Endothelial cell of umbilical vein (primary cell): ENCODE measurements at regions not wholly inside any gene's neighbourhood (a gene's known extent, or its start where the extent isn't known, plus 50 kb on each side); places are given as distances from the start of the nearest gene placed in this dataset.

ENCODE experiments used
- BruUV-seq: library from RNA; stranded (reverse); fragments of 400-500 nt; replicated peaks from 2 replicates; lab custom pipeline; 2021; lab: Mats Ljungman, UMichigan
- CTCF ChIA-PET: fragments of 300-600, 350-600 bp; sonication (Branson Sonifier 250); formaldehyde crosslinking; loops from one replicate; lab custom pipeline; 2021; ENCODE audit warnings: antibody characterized with exemption, inconsistent platforms; lab: Charles Lee
- POLR2A ChIA-PET: fragments of 300-600, 350-600 bp; sonication (Branson Sonifier 250); formaldehyde crosslinking; loops from one replicate; lab custom pipeline; 2021; ENCODE audit warnings: antibody characterized with exemption, inconsistent platforms; lab: Charles Lee
- DNase-seq: peaks from one replicate; pipeline ENCODE4 v3.0.0-alpha.2; 2011; ENCODE audit warnings: low read depth, low spot score
- FAIRE-seq: peaks from 2 replicates; lab custom pipeline; 2011; peaks lifted over from hg19 to GRCh38; lab: Jason Lieb, UNC
- H2AFZ ChIP-seq: 2 replicates; pipeline ENCODE4 v1.6.0; 2012; ENCODE audit warnings: low read depth, low read length, control low read depth, inconsistent platforms
- H3K27ac ChIP-seq: 2 replicates; pipeline ENCODE4 v1.5.1; 2011; ENCODE audit warnings: low read depth, mild to moderate bottlenecking, control low read depth, low read length, moderate library complexity; ENCODE audit not compliant: insufficient read depth
- H3K27me3 ChIP-seq, 2 experiments: 2 replicates each; pipeline versions ENCODE4 v1.6.0 to v1.6.1; 2011; ENCODE audit warnings: low read length in 2 of 2, mixed read lengths in 1 of 2; ENCODE audit not compliant: control insufficient read depth in 2 of 2, insufficient read depth in 2 of 2
- H3K36me3 ChIP-seq, 2 experiments: 2 replicates in 1 of 2; 3 replicates in 1 of 2; pipeline ENCODE4 v1.5.1; 2011; ENCODE audit warnings: low read length in 2 of 2, mild to moderate bottlenecking in 1 of 2, moderate library complexity in 1 of 2; ENCODE audit not compliant: control insufficient read depth in 2 of 2, insufficient read depth in 2 of 2; ENCODE audit errors: extremely low read depth in 1 of 2
- H3K4me1 ChIP-seq: 3 replicates; pipeline ENCODE4 v1.5.1; 2011; ENCODE audit warnings: mild to moderate bottlenecking, low read length; ENCODE audit not compliant: control insufficient read depth, insufficient read depth; ENCODE audit errors: extremely low read depth
- H3K4me2 ChIP-seq: 2 replicates; pipeline ENCODE4 v1.6.1; 2011; ENCODE audit warnings: low read length, control low read depth, mixed read lengths; ENCODE audit not compliant: insufficient read depth
- H3K4me3 ChIP-seq, 3 experiments: fragments of 200-600 bp in 1 of 3; sonication (generic), shearing (Covaris generic) in 1 of 3; replicated peaks in 1 of 3; 2 replicates each; pipeline ENCODE4 v1.5.1; 2011 to 2016; ENCODE audit warnings: control low read depth in 3 of 3, low read length in 3 of 3, mild to moderate bottlenecking in 2 of 3, inconsistent platforms in 1 of 3, low read depth in 1 of 3, moderate library complexity in 1 of 3; ENCODE audit not compliant: insufficient read depth in 1 of 3
- H3K79me2 ChIP-seq: 2 replicates; pipeline ENCODE4 v1.6.0; 2012; ENCODE audit warnings: low read length, inconsistent platforms; ENCODE audit not compliant: control insufficient read depth, insufficient read depth
- H3K9ac ChIP-seq: replicated peaks from 2 replicates; pipeline ENCODE3; 2011; ENCODE audit warnings: low read length, control low read depth; ENCODE audit not compliant: insufficient read depth; ENCODE audit errors: extremely low read depth
- H3K9me1 ChIP-seq: replicated peaks from 3 replicates; pipeline ENCODE4 v1.6.0; 2011; ENCODE audit warnings: mild to moderate bottlenecking, low read length; ENCODE audit not compliant: control insufficient read depth, insufficient read depth; ENCODE audit errors: extremely low read depth
- H3K9me3 ChIP-seq: replicated peaks from 2 replicates; pipeline ENCODE4 v1.5.1; 2012; ENCODE audit warnings: low read length, inconsistent platforms; ENCODE audit not compliant: control insufficient read depth, insufficient read depth
- H4K20me1 ChIP-seq: replicated peaks from 2 replicates; pipeline ENCODE3; 2011; ENCODE audit warnings: mild to moderate bottlenecking, low read length; ENCODE audit not compliant: control insufficient read depth, insufficient read depth; ENCODE audit errors: extremely low read depth
- CTCF ChIP-seq, 2 donors: IDR thresholded peaks; 1 replicate in 1 of 2; 2 replicates in 1 of 2; pipeline ENCODE4 v1.5.1; 2011; ENCODE audit warnings: low read length in 2 of 2, mild to moderate bottlenecking in 2 of 2, moderate library complexity in 2 of 2, control low read depth in 1 of 2, inconsistent platforms in 1 of 2, low read depth in 1 of 2; ENCODE audit not compliant: insufficient read depth in 1 of 2; ENCODE audit errors: extremely low read depth in 1 of 2
- EZH2 ChIP-seq: IDR thresholded peaks from 2 replicates; pipeline ENCODE4 v1.6.1; 2012; ENCODE audit warnings: borderline replicate concordance, low read depth, mild to moderate bottlenecking, moderate library complexity, low read length, inconsistent platforms; ENCODE audit not compliant: severe bottlenecking
- FOS ChIP-seq: IDR thresholded peaks from 2 replicates; pipeline ENCODE4 v1.6.1; 2011; ENCODE audit warnings: mild to moderate bottlenecking, low read length, moderate library complexity, borderline replicate concordance; ENCODE audit not compliant: insufficient read depth
- GATA2 ChIP-seq: IDR thresholded peaks from 2 replicates; pipeline ENCODE4 v1.7.0; 2011; ENCODE audit warnings: low read depth, mild to moderate bottlenecking, moderate library complexity, mixed read lengths, low read length; ENCODE audit not compliant: insufficient read length, insufficient read depth
- JUN ChIP-seq: IDR thresholded peaks from 2 replicates; pipeline ENCODE4 v1.6.1; 2011; ENCODE audit warnings: borderline replicate concordance, low read depth; ENCODE audit not compliant: insufficient read length, insufficient read depth
- MAX ChIP-seq: IDR thresholded peaks from 2 replicates; pipeline ENCODE4 v1.6.1; 2011; ENCODE audit not compliant: insufficient read depth, insufficient read length
- MYC ChIP-seq: IDR thresholded peaks from one replicate; pipeline ENCODE4 v1.6.1; 2011; ENCODE audit warnings: mild to moderate bottlenecking, low read depth, low read length
- POLR2A ChIP-seq: IDR thresholded peaks from 2 replicates; pipeline ENCODE4 v1.6.1; 2012; ENCODE audit warnings: low read depth, mild to moderate bottlenecking, control low read depth, low read length
- POLR2AphosphoS5 ChIP-seq: IDR thresholded peaks from 2 replicates; pipeline ENCODE4 v1.6.1; 2012; ENCODE audit warnings: low read depth, mild to moderate bottlenecking, control low read depth, low read length, moderate library complexity; ENCODE audit not compliant: insufficient read depth
- dilution Hi-C: fragments of 300-500 bp; cut with MboI; formaldehyde crosslinking; loops from one replicate; pipeline ENCODE4 v1.15.0; 2019; ENCODE audit warnings: low sequenced_read_pairs; ENCODE audit not compliant: extremely low pct_ligation_motif_present
- intact Hi-C: fragments of 100-400 bp; cut with micrococcal nuclease; formaldehyde crosslinking; loops from one replicate; pipeline ENCODE4 v1.10.0; 2022

DNA sequence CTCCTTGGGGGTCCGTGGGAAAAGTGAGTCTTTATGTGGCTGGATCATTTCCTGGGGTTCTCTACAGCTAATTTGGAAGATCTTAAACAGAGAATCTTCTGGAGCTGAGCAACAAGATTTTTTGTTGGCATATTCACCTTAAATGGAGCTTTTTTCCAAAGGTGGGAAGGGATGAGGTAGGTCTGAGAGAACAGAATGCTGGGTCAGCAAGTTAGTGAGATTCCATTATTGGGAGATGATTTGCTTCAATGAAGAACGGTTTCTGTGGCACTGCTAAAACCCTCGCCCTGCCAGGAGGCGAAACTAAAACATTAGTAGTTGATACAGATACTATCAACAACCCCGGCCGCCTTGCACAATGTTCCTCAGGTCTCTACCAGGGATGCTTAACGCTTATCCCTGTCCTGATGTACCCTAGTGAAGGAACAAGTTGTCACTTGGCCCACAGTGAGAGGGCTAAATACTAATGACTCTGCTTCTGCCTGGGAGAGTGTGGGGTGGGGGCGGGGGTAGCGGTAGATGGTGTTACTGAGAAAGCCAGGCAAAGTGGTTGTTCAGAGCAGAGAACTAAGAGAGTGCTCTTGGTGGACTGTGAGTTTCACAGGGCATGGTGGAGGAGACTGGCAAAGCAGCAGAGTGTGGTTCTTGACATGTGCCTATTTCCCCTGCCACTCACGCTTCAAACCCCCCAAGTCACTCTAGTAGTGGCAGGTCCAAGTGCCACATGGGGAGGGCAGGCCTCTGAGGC is 63.7 kb upstream of the CYP2D6 start:
- Histone ChIP-seq H3K27ac (no peak overlapping the region), H3K4me3 (no peak overlapping the region), H3K79me2 (peaks cover 29% of the 10 kb centered on the region), H2AFZ (no peak overlapping the region), H3K9ac (no peak overlapping the region), H4K20me1 (peaks cover 4% of the 10 kb centered on the region), H3K27me3 (no peaks in the 10 kb centered on the region), H3K36me3 (no peaks in the 10 kb centered on the region), H3K9me3 (no peaks in the 10 kb centered on the region), H3K4me2 (no peak overlapping the region), H3K9me1 (no peaks in the 10 kb centered on the region), H3K4me1 (no peaks in the 10 kb centered on the region)
- intact Hi-C loops: no loop called here
- no peak for DNase-seq
- BruUV-seq: no TSS peak
- dilution Hi-C loops: no loop called here
- FAIRE-seq: no peak
- POLR2A ChIA-PET: no interaction called here
- TF ChIP-seq MYC (no peak), MAX (no peak), POLR2A (no peak), EZH2 (no peak), JUN (no peak), CTCF (IDR thresholded peaks at IDR 0.05; ENCODE audit: extremely low read depth in 1 of 2, insufficient read depth in 1 of 2, low read depth in 1 of 2, low read length in 2 of 2) (no peak), POLR2AphosphoS5 (no peak), FOS (no peak), GATA2 (no peak)
- CTCF ChIA-PET: no interaction called here
